ENCODE measurements at regions not wholly inside any gene's neighbourhood (a gene's known extent, or its start where the extent isn't known, plus 50 kb on each side); places are given as distances from the start of the nearest gene placed in this dataset.

DNA sequence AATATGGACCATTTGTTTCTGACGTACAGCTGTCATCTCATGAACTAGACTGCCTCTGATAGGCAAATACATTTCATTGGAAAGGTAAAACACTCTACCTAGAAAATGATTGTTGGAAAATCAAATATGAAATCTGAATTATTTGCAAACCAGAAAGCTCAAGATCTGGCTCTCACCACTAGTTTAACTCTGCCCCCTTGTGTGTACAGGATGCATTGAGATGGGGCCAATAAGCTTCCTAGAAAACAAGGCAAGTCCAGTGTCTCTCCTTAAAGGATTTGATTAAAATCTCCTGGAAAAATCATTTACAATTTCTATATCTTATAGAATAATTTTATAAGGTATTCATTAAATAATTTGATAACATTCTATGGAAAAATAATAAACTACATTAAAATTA, 311.9 kb upstream of the ANKH start:
- TF ChIP-seq FOXM1 (IDR thresholded peaks at IDR 0.05; ENCODE audit: borderline replicate concordance, low read depth) (no peak), NFIC (IDR thresholded peaks at IDR 0.05) (no peak)

Data from Ishikawa (cell line).